ENCODE measurements at regions not wholly inside any gene's neighbourhood (a gene's known extent, or its start where the extent isn't known, plus 50 kb on each side); places are given as distances from the start of the nearest gene placed in this dataset.

DNA sequence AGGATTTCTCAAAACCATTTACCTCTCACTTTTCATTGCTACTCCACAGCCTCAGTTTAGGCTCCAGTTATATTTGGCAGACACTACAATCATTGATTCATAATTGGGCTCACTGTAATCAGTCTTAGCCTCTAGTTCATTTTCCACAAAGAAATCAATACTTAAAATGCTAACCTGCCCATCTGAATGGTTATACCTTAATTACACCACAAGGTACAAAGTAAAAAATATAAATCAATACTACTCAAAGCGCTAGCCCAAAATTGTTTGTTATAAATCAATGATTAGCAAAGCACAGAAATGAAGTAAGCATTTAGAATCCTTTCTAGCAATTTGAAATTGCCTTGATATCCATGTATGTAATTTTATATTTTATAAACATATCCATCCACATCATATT is 222.6 kb upstream of the NDST3 start:
- TF ChIP-seq, protein P1, sequence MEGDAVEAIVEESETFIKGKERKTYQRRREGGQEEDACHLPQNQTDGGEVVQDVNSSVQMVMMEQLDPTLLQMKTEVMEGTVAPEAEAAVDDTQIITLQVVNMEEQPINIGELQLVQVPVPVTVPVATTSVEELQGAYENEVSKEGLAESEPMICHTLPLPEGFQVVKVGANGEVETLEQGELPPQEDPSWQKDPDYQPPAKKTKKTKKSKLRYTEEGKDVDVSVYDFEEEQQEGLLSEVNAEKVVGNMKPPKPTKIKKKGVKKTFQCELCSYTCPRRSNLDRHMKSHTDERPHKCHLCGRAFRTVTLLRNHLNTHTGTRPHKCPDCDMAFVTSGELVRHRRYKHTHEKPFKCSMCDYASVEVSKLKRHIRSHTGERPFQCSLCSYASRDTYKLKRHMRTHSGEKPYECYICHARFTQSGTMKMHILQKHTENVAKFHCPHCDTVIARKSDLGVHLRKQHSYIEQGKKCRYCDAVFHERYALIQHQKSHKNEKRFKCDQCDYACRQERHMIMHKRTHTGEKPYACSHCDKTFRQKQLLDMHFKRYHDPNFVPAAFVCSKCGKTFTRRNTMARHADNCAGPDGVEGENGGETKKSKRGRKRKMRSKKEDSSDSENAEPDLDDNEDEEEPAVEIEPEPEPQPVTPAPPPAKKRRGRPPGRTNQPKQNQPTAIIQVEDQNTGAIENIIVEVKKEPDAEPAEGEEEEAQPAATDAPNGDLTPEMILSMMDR (conservative IDR thresholded peaks at IDR 0.05 in 1 of 2, IDR thresholded peaks at IDR 0.05 in 1 of 2; ENCODE audit: extremely low read depth in 1 of 2, insufficient read depth in 1 of 2, low read depth in 1 of 2, low read length in 2 of 2): no peak
- TF ChIP-seq EZH2 (IDR thresholded peaks at IDR 0.05; ENCODE audit: borderline replicate concordance, low read length): no peak
